Kidney tubule cell (primary cell): ENCODE measurements at regions not wholly inside any gene's neighbourhood (a gene's known extent, or its start where the extent isn't known, plus 50 kb on each side); places are given as distances from the start of the nearest gene placed in this dataset.

ENCODE experiments used
- DNase-seq: peaks from one replicate; pipeline ENCODE4 v3.0.0-alpha.2; 2018; ENCODE audit warnings: low spot score

GRCh38 chr10:130869179-130869841, 442.2 kb downstream of the TCERG1L start:
- DNase-seq: no peak

- no peak for DNase-seq
These were observed 440.1 kb downstream of the TCERG1L start for GRCh38 chr10:130871406-130871805.

- DNase-seq: no peak
These were observed 437.9 kb downstream of the TCERG1L start for GRCh38 chr10:130873636-130874035.

- DNase-seq: no peak
These were observed 436.4 kb downstream of the TCERG1L start for GRCh38 chr10:130875116-130875515.

- no peak for DNase-seq
These were observed 435.5 kb downstream of the TCERG1L start for GRCh38 chr10:130875897-130876472.

- DNase-seq: no peak
These were observed 434.4 kb downstream of the TCERG1L start for GRCh38 chr10:130877126-130877525.

GRCh38 chr10:130878131-130878530, 433.4 kb downstream of the TCERG1L start:
- DNase-seq: no peak

- DNase-seq: no peak
These were observed 428.6 kb downstream of the TCERG1L start for GRCh38 chr10:130882906-130883305.

- DNase-seq: no peak
These were observed 427.1 kb downstream of the TCERG1L start for GRCh38 chr10:130884456-130884855.

GRCh38 chr10:130885021-130885655, 426.4 kb downstream of the TCERG1L start:
- DNase-seq: no peak

- DNase-seq: no peak
These were observed 424.4 kb downstream of the TCERG1L start for GRCh38 chr10:130887170-130887569.

- no peak for DNase-seq
These were observed 423.0 kb downstream of the TCERG1L start for GRCh38 chr10:130888493-130888892.

- no peak for DNase-seq
These were observed 422.3 kb downstream of the TCERG1L start for GRCh38 chr10:130889240-130889639.

- no peak for DNase-seq
These were observed 421.7 kb downstream of the TCERG1L start for GRCh38 chr10:130889780-130890179.

GRCh38 chr10:130891066-130891465, 420.5 kb downstream of the TCERG1L start:
- no peak for DNase-seq

- DNase-seq: no peak
These were observed 417.1 kb downstream of the TCERG1L start for GRCh38 chr10:130894471-130894870.

GRCh38 chr10:130895161-130895560, 416.4 kb downstream of the TCERG1L start:
- no peak for DNase-seq

- no peak for DNase-seq
These were observed 413.7 kb downstream of the TCERG1L start for GRCh38 chr10:130897815-130898214.

GRCh38 chr10:130898381-130898780, 413.1 kb downstream of the TCERG1L start:
- no peak for DNase-seq

- DNase-seq: no peak
These were observed 411.7 kb downstream of the TCERG1L start for GRCh38 chr10:130899856-130900255.

GRCh38 chr10:130900441-130901160, 410.9 kb downstream of the TCERG1L start:
- DNase-seq: no peak

- no peak for DNase-seq
These were observed 410.0 kb downstream of the TCERG1L start for GRCh38 chr10:130901311-130902165.
